NOMO-1 treated with DMSO at 0.1 percent for 48 hours (cell line): ENCODE measurements at regions not wholly inside any gene's neighbourhood (a gene's known extent, or its start where the extent isn't known, plus 50 kb on each side); places are given as distances from the start of the nearest gene placed in this dataset.
A peak's percentile ranks its signal among the peaks of the same experiment; 100 is the strongest.

Source experiments
- DNase-seq: peaks from one replicate; lab custom pipeline; 2025; ENCODE audit not compliant: unreplicated experiment; lab: John Stamatoyannopoulos, UW

GRCh38 chr4:41426539-41426938 is 111.4 kb upstream of the LIMCH1 start:
- no peak for DNase-seq

- no peak for DNase-seq
Observed at GRCh38 chr4:41427306-41427882, 110.6 kb upstream of the LIMCH1 start.

- no peak for DNase-seq
Observed at GRCh38 chr4:41427931-41428600, 109.9 kb upstream of the LIMCH1 start.

GRCh38 chr4:41428601-41429279 is 109.2 kb upstream of the LIMCH1 start:
- DNase-seq, result no peak

- no peak for DNase-seq
Observed at GRCh38 chr4:41429280-41429669, 108.7 kb upstream of the LIMCH1 start.

- no peak for DNase-seq
Observed at GRCh38 chr4:41430792-41431191, 107.2 kb upstream of the LIMCH1 start.

- no peak for DNase-seq
Observed at GRCh38 chr4:41431276-41431675, 106.7 kb upstream of the LIMCH1 start.

- no peak for DNase-seq
Observed at GRCh38 chr4:41432219-41432618, 105.7 kb upstream of the LIMCH1 start.

GRCh38 chr4:41432881-41433280 is 105.1 kb upstream of the LIMCH1 start:
- DNase-seq, result no peak

GRCh38 chr4:41433361-41433760 is 104.6 kb upstream of the LIMCH1 start:
- DNase-seq, result peak; percentile 17

- DNase-seq, result no peak
Observed at GRCh38 chr4:41435510-41435909, 102.4 kb upstream of the LIMCH1 start.

- no peak for DNase-seq
Observed at GRCh38 chr4:41436419-41436818, 101.5 kb upstream of the LIMCH1 start.

- no peak for DNase-seq
Observed at GRCh38 chr4:41437111-41437536, 100.8 kb upstream of the LIMCH1 start.

- no peak for DNase-seq
Observed at GRCh38 chr4:41438931-41439297, 99.0 kb upstream of the LIMCH1 start.

GRCh38 chr4:41442810-41443209 is 95.1 kb upstream of the LIMCH1 start:
- DNase-seq, result no peak

- DNase-seq, result no peak
Observed at GRCh38 chr4:41443340-41444079, 94.4 kb upstream of the LIMCH1 start.

- no peak for DNase-seq
Observed at GRCh38 chr4:41446391-41446790, 91.6 kb upstream of the LIMCH1 start.

- no peak for DNase-seq
Observed at GRCh38 chr4:41446981-41447725, 90.8 kb upstream of the LIMCH1 start.

- no peak for DNase-seq
Observed at GRCh38 chr4:41448934-41449333, 89.0 kb upstream of the LIMCH1 start.

GRCh38 chr4:41451961-41452360 is 86.0 kb upstream of the LIMCH1 start:
- DNase-seq, result no peak
